HG02981 (cell line): ENCODE measurements at regions not wholly inside any gene's neighbourhood (a gene's known extent, or its start where the extent isn't known, plus 50 kb on each side); places are given as distances from the start of the nearest gene placed in this dataset.
"Not testable (repeated sequence)": the region's sequence is repeated elsewhere in the genome, so short reads cannot be mapped to it uniquely, and the experiment has no call there.

Source experiments
- ATAC-seq: cut with Tn5 transposase; IDR thresholded peaks from one replicate; pipeline ENCODE4 v1.9.1; 2021; ENCODE audit warnings: mild to moderate bottlenecking, moderate library complexity; ENCODE audit not compliant: unreplicated experiment

GRCh38 chr4:164058776-164059445, 564.4 kb downstream of the TMA16 start:
- ATAC-seq: no peak

- no peak for ATAC-seq
Observed at GRCh38 chr4:164060456-164060855, 566.0 kb downstream of the TMA16 start.

GRCh38 chr4:164068392-164068791, 573.9 kb downstream of the TMA16 start:
- ATAC-seq: no peak

- no peak for ATAC-seq
Observed at GRCh38 chr4:164070625-164071024, 576.1 kb downstream of the TMA16 start.

- no peak for ATAC-seq
Observed at GRCh38 chr4:164081371-164081770, 586.9 kb downstream of the TMA16 start.

DNA sequence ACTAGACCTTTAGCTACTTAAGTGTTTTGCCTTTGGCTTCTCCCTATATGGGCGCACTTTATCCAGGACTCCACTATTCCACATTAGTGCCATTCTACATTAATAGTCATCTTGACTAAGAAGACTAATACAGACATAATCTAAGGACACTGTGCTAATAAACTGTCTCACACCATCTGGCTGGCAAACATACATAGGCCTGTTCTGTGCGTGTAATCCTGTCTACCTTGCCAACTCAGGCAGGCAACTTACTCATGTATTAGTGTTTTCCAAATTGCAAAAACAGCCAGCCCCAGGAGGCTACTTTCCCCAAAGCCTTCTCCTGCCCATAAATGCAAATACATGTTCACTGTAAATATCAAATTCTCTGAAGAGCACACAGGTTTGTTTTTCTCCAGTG, 587.3 kb downstream of the TMA16 start:
- no peak for ATAC-seq

- no peak for ATAC-seq
Observed at GRCh38 chr4:164087733-164088132, 593.2 kb downstream of the TMA16 start.

DNA sequence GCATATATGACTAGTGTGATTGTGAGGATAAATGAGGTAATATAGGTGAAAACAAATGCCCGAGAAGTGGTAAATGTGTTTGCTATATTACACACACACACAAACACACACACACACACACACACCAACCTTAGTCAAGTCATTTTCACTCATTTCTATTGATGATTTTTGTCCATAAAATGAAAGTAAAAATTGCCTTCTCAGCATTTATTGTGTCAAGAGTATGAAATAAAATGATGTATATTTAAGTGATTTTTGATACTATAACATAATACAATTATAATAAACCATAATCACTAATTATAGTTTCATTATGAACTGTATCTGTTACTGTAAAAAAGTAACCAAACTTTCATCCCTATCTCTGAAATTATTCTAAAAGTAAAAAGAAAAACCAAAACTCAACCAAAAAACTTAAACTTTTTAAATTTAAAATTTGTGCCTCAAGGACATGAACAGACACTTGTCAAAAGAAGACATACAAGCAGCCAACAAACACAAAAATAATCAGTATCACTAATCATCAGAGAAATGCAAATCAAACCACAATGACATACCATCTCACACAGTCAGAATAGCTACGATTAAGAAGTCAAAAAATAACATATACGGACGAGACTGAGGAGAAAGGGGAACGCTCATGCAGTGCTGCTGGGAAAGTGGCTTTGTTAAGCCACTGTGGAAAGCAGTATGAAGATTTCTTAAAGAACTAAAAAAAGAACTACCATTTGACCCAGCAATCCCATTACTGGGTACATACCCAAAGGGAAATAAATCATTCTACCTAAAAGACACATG, 601.0 kb downstream of the TMA16 start:
- no peak for ATAC-seq

GRCh38 chr4:164096766-164097518, 602.5 kb downstream of the TMA16 start:
- no peak for ATAC-seq

GRCh38 chr4:164100741-164101365, 606.4 kb downstream of the TMA16 start:
- ATAC-seq: not testable (repeated sequence)

GRCh38 chr4:164108971-164109370, 614.5 kb downstream of the TMA16 start:
- ATAC-seq: no peak

DNA sequence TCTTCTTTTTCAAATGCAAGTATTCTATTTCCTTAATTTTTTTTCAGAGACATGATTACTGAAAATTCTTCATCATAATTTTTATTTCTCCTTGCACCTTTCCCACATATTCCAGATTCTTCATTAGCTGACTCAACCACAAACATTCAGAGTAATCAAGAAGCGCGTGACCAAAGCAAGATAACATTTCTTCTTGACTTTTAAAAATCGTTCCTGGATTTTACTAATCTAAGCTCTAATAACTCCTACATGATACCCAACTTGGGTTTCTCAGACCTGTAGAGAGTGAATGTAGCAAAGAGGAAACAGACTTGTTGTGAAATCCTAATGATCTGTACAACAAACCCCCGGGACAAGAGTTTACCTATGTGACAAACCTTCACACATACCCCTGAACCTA, 615.0 kb downstream of the TMA16 start:
- ATAC-seq: no peak

DNA sequence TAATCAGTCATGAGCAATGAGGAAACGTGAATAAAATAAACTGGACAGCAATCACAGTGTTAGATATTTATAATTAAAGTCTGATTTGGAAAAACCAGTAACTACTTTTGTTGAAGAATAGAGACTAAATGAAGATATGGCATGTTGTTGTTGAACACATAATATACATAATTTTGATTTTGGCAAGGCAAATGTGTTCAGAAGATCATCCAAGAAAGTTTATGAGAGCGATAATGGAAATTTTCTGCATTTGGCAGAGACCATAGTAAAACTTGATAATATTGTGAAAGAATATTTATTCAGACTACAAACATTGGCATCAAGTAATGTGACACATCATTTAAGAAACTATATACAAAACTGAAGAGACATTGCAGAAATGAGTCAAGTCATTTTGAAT, 620.7 kb downstream of the TMA16 start:
- no peak for ATAC-seq

DNA sequence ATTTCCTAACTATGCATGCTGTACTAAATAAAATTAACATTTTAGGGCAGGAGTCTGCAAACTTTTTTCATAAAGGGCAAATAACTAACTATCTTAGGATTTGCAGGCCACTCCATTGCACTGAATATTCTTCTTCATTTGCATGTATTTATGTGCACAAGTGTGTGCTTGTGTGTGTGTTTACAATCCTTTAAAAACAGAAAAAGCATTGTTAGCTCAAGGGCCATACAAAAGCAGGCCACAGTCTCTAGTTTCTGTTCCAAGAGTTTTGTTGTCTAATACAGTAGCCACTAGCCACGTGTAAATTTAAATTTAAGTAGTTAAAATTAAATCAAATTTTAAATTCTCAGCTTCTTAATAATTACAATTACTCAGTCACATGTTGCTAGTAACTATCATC, 621.8 kb downstream of the TMA16 start:
- ATAC-seq: no peak

DNA sequence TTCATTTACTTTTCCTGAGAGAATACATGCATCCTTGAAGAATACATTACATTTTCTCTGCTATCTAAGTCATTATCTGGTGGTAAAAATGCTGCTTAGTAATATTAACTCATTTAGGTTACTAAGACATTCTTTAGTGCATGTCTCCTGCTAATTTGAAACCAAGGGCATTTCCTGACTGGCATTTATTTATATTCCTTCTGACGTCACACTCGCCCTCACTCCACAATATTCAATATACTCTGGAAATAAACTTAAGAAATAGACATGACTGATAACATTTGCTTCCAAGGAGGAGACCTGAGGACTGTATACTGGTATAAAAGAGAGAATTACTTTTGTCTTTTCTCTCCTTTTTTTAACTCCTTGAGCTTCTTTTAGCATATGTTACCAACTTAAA, 619.5 kb upstream of the SMIM31 start:
- no peak for ATAC-seq

DNA sequence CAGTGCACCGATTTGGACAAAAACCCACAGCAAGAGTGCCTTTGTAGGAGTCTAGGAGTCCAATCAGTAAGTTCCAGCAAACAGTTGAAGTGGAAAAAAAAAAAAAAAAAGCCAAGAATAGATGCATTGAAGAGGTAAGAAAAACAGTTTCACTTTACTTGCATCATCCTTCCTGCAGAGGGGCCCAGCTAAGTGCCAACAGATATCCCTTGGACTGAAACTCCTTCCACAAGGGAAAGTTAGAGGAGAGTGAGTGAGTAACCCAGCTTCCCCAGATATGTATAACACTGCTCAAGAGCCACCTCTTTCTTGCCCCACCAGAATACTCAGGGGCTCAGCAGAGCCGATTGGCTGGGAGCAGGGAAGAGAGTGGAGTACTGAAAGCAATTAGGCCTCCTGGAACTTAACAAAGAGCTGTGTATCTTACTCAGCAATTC, 617.7 kb upstream of the SMIM31 start:
- no peak for ATAC-seq

- no peak for ATAC-seq
Observed at GRCh38 chr4:164138521-164138920, 615.4 kb upstream of the SMIM31 start.

GRCh38 chr4:164139291-164139690, 614.6 kb upstream of the SMIM31 start:
- no peak for ATAC-seq

DNA sequence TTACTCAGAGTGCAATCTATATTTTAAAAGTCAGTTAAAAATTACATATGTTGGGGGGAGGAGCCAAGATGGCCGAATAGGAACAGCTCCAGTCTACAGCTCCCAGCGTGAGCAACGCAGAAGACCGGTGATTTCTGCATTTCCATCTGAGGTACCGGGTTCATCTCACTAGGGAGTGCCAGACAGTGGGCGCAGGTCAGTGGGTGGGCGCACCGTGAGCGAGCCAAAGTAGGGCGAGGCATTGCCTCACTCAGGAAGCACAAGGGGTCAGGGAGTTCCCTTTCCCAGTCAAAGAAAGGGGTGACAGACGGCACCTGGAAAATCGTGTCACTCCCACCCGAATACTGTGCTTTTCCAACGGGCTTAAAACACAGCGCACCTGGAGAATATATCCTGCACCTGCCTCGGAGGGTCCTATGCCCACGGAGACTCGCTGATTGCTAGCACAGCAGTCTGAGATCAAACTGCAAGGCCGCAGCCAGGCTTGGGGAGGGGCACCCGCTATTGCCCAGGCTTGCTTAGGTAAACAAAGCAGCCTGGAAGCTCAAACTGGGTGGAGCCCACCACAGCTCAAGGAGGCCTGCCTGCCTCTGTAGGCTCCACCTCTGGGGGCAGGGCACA, 612.1 kb upstream of the SMIM31 start:
- not testable (repeated sequence) for ATAC-seq

DNA sequence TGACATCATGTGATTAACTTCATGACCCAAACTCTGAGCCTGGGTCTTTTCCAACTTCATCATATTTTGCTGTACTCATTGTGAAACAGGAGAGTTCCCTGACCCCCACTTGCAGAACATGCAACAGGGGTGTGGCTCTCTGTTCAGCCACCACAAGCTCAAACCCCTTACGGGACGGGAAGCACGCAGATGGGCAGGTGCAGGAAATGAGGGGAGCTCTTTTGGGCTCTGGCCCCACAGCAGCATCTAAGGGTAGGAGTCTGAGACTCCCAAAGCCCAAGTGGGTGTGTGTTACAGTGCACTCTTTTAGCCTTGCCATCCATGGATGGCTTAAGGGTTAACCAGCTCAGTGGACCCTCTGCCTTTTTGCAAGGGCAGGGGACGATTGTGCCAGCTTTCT, 599.5 kb upstream of the SMIM31 start:
- no peak for ATAC-seq

GRCh38 chr4:164169591-164169990, 584.3 kb upstream of the SMIM31 start:
- no peak for ATAC-seq
